ENCODE measurements at regions not wholly inside any gene's neighbourhood (a gene's known extent, or its start where the extent isn't known, plus 50 kb on each side); places are given as distances from the start of the nearest gene placed in this dataset.

GRCh38 chr3:182487143-182487542, 306.2 kb upstream of the ATP11B start:
- Histone ChIP-seq H3K9me3 (ENCODE audit: control insufficient read depth in 4 of 4, insufficient read depth in 3 of 4, low read length in 3 of 4) (no peaks in the 10 kb centered on the region), H3K9ac (ENCODE audit: insufficient read depth in 1 of 2, low read length in 2 of 2) (no peak overlapping the region), H3K36me3 (ENCODE audit: control insufficient read depth in 4 of 4, insufficient read depth in 4 of 4, low read length in 4 of 4) (no peaks in the 10 kb centered on the region), H3K27ac (ENCODE audit: low read depth in 1 of 2, low read length in 1 of 2) (no peak overlapping the region), H3K4me3 (no peak overlapping the region), H3K4me1 (ENCODE audit: control insufficient read depth in 5 of 5, insufficient read depth in 5 of 5, low read length in 5 of 5) (peaks cover 0 to 26% (median 0%) of the 10 kb centered on the region in 5 donors), H3K27me3 (ENCODE audit: control insufficient read depth in 3 of 3, insufficient read depth in 3 of 3, low read length in 2 of 3) (no peaks in the 10 kb centered on the region)
- no peak for TF ChIP-seq CTCF (IDR thresholded peaks at IDR 0.05; ENCODE audit: control extremely low read depth, extremely low read depth)
- DNase-seq = peak; percentile 15 to 54 (median 32)
- ATAC-seq (ENCODE audit: insufficient read depth, low FRiP score) = no peak
- 86 to 87% methylated on average over 3 of the region's 3 CpGs for WGBS, 2 donors

- no peak overlapping the region for H3K9ac ChIP-seq (ENCODE audit: insufficient read depth in 1 of 2, low read length in 2 of 2)
- WGBS, 2 donors = 85 to 94% methylated on average over 2 of the region's 2 CpGs
- no peak for DNase-seq
- ATAC-seq (ENCODE audit: insufficient read depth, low FRiP score) = no peak
- no peak for TF ChIP-seq CTCF (IDR thresholded peaks at IDR 0.05; ENCODE audit: control extremely low read depth, extremely low read depth)
- H3K4me3 ChIP-seq = no peak overlapping the region
- no peaks in the 10 kb centered on the region for H3K9me3 ChIP-seq (ENCODE audit: control insufficient read depth in 4 of 4, insufficient read depth in 3 of 4, low read length in 3 of 4)
- no peaks in the 10 kb centered on the region for H3K27me3 ChIP-seq (ENCODE audit: control insufficient read depth in 3 of 3, insufficient read depth in 3 of 3, low read length in 2 of 3)
- H3K36me3 ChIP-seq (ENCODE audit: control insufficient read depth in 4 of 4, insufficient read depth in 4 of 4, low read length in 4 of 4) = no peaks in the 10 kb centered on the region
- H3K27ac ChIP-seq (ENCODE audit: low read depth in 1 of 2, low read length in 1 of 2) = no peak overlapping the region
- peaks cover 0 to 26% (median 0%) of the 10 kb centered on the region in 5 donors for H3K4me1 ChIP-seq (ENCODE audit: control insufficient read depth in 5 of 5, insufficient read depth in 5 of 5, low read length in 5 of 5)
Observed at GRCh38 chr3:182487611-182488010, 305.7 kb upstream of the ATP11B start.

DNA sequence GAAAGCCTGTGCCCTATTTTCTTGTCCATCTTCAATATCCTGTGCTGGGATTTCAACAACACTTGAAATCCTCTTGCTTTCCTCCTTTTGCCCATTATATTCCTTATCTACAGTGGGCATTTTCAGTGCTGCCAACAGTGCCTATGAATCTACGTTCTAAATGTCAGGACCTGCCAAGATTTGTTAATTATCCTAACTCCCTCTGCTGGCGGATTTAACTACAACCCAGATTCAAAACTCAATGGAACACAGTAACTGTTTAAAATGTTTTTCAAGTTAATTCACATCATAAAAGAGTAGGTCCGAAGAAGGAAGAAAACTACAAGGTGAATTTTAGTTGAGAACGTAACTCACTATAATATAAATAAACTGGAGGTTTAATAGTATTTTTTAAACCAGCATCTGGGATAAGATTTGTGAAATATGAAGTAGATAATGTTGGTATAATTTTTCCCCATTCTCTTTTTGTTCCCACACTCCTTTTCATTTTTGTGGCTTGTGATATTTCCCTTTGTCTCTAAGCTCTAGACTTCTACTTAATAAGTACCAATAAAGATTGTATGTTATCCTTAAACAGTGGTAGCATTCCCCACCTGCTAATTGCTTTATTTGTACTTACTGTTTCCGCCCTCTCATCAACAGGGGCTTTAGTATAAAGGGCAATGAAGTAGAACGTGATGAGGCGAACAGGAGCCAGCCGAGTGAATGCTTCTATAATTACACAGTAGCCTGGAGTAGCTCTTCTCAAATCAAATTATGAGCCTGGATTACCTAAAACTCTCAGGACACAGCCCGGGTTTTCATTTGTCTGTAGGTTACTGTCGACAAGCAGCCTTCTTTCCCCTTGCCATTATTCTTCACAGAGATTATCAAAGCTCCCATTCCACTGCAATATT, 302.5 kb upstream of the ATP11B start:
- peaks cover 0 to 18% (median 0%) of the 10 kb centered on the region in 5 donors for H3K4me1 ChIP-seq (ENCODE audit: control insufficient read depth in 5 of 5, insufficient read depth in 5 of 5, low read length in 5 of 5)
- no peaks in the 10 kb centered on the region for H3K9me3 ChIP-seq (ENCODE audit: control insufficient read depth in 4 of 4, insufficient read depth in 3 of 4, low read length in 3 of 4)
- 58 to 64% methylated on average over 10 of the region's 10 CpGs for WGBS, 2 donors
- H3K9ac ChIP-seq (ENCODE audit: insufficient read depth in 1 of 2, low read length in 2 of 2) = no peak overlapping the region
- peak; percentile 15 for ATAC-seq (ENCODE audit: insufficient read depth, low FRiP score)
- H3K4me3 ChIP-seq = no peak overlapping the region
- H3K27me3 ChIP-seq (ENCODE audit: control insufficient read depth in 3 of 3, insufficient read depth in 3 of 3, low read length in 2 of 3) = no peaks in the 10 kb centered on the region
- DNase-seq = peak in 2 of 3 donors; percentile 57 to 69
- TF ChIP-seq CTCF (IDR thresholded peaks at IDR 0.05; ENCODE audit: control extremely low read depth, extremely low read depth) = no peak
- H3K27ac ChIP-seq (ENCODE audit: low read depth in 1 of 2, low read length in 1 of 2) = no peak overlapping the region
- no peaks in the 10 kb centered on the region for H3K36me3 ChIP-seq (ENCODE audit: control insufficient read depth in 4 of 4, insufficient read depth in 4 of 4, low read length in 4 of 4)
